Activated CD8-positive, alpha-beta memory T cell treated with anti-CD3 and anti-CD28 coated beads for 36 hours (primary cell): ENCODE measurements at regions not wholly inside any gene's neighbourhood (a gene's known extent, or its start where the extent isn't known, plus 50 kb on each side); places are given as distances from the start of the nearest gene placed in this dataset.
"Not testable (repeated sequence)": the region's sequence is repeated elsewhere in the genome, so short reads cannot be mapped to it uniquely, and the experiment has no call there.

Source experiments
- CTCF ChIA-PET: fragments of 350-600 bp; sonication (Branson Sonifier 250); formaldehyde crosslinking; loops from one replicate; lab custom pipeline; 2021; ENCODE audit warnings: antibody characterized with exemption; lab: Charles Lee
- POLR2A ChIA-PET: fragments of 350-600 bp; sonication (Branson Sonifier 250); formaldehyde crosslinking; loops from one replicate; lab custom pipeline; 2021; ENCODE audit warnings: antibody characterized with exemption; lab: Charles Lee

DNA sequence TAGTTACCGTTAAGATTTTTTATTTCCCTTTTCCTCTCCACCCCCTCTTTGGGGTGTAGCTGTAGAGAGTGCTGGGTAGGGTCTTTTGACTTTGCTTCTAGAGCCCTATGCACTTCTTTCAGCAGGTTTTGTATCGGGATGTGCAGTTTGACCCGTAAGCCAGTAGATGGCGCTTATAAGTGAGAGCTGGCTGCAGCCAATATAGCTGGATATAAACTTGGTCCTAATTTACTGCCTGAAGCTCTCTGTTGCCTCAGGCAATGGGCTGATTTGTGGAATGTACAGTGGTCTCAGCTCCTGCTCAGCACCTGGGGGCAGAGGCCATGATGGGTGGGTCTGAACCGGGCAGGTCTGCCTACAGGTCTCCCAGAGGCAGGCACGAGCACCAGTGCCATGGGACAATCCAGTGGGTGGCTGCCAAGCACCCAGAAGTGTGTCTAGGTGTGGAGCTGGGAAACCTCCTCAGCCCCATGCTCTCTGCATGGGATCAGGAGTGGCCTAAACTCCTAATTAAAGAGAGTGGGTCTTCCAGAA lies 146.5 kb downstream of the SPANXN1 start:
- POLR2A ChIA-PET, result no interaction called here

GRCh38 chrX:145394344-145394743 lies 147.0 kb downstream of the SPANXN1 start:
- POLR2A ChIA-PET, result no interaction called here
- CTCF ChIA-PET, result no interaction called here

More for the DNA sequence above, 146.5 kb downstream of the SPANXN1 start:
- CTCF ChIA-PET, result no interaction called here

- ChIA-PET CTCF (no interaction called here), POLR2A (no interaction called here)
These were observed 149.3 kb downstream of the SPANXN1 start for GRCh38 chrX:145396612-145397011.

DNA sequence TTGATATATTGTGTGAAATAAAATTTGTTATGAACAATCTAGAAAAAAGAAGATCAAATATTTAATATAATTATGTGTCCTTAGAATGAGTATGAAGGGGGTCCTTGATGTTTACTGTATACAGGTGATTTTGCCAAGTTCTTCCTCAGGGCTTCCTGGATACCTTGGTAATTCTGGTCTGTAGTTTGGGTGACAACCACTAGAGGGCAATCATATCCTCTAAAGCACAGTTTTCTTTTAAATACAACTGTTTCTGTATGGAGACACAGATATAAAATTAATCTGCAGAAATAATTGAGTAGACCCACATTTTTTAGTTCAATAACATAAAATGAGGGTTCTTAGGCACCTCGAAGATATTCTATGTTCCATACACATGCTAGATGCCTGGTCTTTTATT lies 157.7 kb downstream of the SPANXN1 start:
- ChIA-PET CTCF (no interaction called here), POLR2A (no interaction called here)

- CTCF ChIA-PET, result no interaction called here
- POLR2A ChIA-PET, result no interaction called here
These were observed 163.3 kb downstream of the SPANXN1 start for GRCh38 chrX:145410622-145411021.

DNA sequence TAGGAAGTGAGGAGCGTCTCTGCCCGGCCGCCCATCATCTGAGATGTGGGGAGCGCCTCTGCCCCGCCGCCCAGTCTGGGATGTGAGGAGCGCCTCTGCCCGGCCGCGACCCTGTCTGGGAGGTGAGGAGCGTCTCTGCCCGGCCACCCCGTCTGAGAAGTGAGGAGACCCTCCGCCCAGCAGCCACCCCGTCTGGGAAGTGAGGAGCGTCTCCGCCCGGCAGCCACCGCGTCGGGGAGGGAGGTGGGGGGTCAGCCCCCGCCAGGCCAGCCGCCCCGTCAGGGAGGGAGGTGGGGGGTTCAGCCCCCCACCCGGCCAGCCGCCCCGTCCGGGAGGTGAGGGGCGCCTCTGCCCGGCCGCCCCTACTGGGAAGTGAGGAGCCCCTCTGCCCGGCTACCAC lies 188.9 kb downstream of the SPANXN1 start:
- CTCF ChIA-PET, POLR2A ChIA-PET: not testable (repeated sequence)

DNA sequence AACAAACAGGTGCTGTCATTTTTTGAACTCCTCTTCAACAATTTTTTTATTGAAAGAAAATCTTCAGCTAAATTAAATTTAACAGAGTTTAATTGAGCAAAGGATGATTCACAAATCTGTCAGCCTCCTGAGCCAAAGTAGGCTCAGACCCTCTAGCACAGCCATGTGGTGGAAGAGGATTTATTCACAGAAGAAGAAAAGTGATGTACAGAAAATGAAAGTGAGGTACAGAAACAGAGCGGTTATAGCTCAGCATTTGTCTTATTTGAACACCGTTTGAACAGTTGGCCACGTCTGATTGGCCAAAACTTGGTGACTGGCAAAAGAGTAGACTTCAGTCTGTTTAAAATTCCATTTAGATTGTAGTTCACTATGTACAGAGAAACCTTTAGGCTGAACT lies 217.3 kb downstream of the SPANXN1 start:
- CTCF ChIA-PET, result no interaction called here
- POLR2A ChIA-PET, result no interaction called here

DNA sequence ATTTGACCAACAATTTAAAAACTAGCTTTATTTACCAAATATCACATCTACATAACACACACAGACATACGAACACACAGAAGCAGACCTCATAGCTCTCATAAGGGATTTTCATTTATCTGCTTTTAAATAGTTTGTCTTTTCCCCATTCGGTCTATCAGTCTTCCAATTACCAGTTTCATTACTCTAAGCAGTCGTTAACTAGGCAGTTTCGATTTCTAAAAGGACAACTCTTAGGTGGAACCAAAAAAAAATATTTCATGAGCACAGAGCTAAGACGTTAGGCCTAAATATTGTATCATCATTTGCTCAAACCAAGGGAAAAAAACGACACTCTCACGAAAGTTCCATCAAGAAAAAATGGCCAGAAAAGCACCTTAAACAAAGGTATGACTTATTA lies 228.4 kb downstream of the SPANXN1 start:
- CTCF ChIA-PET, result no interaction called here
- POLR2A ChIA-PET, result no interaction called here

GRCh38 chrX:145484740-145485139 lies 237.4 kb downstream of the SPANXN1 start:
- CTCF ChIA-PET, result no interaction called here
- POLR2A ChIA-PET, result no interaction called here

DNA sequence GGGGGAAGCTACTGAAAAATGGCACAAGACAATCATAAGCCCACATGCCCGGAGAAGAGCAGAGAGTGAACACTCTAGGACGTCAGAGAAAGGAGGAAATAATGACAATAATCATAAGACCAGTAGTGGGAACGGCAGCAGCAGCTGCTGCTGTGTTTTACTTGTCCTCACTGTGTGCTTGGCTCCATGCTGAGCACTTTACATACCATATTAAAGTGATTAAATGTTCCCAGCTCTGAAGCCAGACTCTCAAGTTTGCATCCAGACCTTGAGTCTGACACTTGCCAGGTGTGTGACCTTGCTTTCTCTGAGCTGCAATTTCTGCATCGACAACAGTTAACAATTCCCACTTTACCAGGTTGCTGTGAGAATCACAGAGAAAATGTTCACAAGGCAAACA lies 255.4 kb downstream of the SPANXN1 start:
- CTCF ChIA-PET, result no interaction called here
- POLR2A ChIA-PET, result no interaction called here

- POLR2A ChIA-PET, result no interaction called here
- CTCF ChIA-PET, result interaction anchor here (0.5 kb wide), 1 partner anchor 64 kb away, joined by 3 read pairs; no protein-coding TSS in a partner anchor
These were observed 258.9 kb downstream of the SPANXN1 start for GRCh38 chrX:145506214-145506613.

GRCh38 chrX:145524931-145525330 lies 277.6 kb downstream of the SPANXN1 start:
- ChIA-PET CTCF (no interaction called here), POLR2A (no interaction called here)

DNA sequence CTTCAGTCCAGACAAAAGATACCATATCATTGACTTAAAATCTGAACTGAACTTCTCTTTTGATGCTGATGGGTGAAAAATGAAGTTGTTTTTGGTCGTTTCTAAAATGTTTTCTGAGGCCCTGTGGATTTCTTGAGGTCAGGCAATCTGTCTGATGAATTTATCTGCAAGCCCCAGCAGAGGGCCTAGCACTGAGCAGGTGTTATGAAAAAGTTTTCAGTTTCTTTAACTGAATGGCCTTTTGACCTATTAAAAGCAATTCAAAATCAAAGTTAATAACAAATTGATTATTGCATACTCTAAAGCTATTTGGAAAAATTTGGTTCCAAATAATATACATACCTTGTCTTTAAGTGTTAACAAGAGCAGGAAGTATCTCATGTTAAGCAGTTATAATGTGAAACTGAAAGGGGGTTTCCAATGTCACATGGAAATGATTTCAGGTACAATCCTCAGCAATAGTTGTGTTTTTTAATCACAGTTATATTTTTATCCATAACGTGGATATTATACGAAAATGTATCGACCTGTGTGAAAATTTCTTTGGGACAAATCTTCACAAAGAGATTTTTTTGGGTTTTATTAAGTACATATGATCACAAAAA lies 285.0 kb downstream of the SPANXN1 start:
- POLR2A ChIA-PET, result no interaction called here

GRCh38 chrX:145533534-145533933 lies 284.1 kb upstream of the SLITRK2 start:
- ChIA-PET CTCF (no interaction called here), POLR2A (no interaction called here)

More for the DNA sequence above, 285.0 kb downstream of the SPANXN1 start:
- CTCF ChIA-PET, result no interaction called here

GRCh38 chrX:145549496-145549895 lies 268.1 kb upstream of the SLITRK2 start:
- ChIA-PET CTCF (no interaction called here), POLR2A (no interaction called here)

DNA sequence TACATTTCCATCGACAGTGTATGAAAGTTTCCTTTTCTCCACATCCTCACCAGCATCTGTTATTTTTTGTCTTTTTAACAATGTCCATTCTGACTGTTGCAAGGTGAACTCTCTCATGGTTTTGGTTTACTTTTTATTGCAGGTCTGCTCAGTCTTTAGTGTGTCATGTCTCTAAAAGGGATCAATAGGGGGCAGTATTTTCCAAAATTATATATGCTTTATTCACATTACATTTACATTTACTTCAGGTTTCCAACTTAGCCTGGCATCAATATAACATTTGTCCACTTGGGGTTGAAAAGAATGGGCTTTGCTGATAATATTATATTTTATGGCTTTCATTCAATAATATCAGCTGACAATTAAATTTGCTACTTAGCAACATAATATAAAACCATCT lies 265.0 kb upstream of the SLITRK2 start:
- CTCF ChIA-PET, result no interaction called here

DNA sequence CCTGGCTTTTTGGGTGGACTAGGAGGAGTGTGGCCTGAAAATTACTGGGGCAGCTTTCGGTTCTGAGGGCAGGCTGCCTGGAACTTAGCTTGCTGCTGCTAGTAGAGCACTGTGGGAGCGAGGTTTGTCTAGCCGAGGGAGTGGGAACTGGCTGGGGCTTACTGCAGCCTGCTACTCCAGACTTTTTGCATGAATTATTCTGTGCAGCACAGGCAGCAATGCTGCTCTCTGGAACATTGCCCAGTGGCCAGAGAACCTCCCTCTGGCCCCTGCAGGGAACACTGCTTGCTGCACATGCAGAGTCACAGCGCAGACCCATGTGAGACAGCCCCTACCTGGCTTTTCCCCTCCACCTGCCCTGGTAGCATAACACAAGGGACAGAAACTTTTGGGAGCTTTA lies 263.9 kb upstream of the SLITRK2 start:
- ChIA-PET POLR2A (no interaction called here), CTCF (no interaction called here)

More for the DNA sequence above, 265.0 kb upstream of the SLITRK2 start:
- POLR2A ChIA-PET, result no interaction called here

DNA sequence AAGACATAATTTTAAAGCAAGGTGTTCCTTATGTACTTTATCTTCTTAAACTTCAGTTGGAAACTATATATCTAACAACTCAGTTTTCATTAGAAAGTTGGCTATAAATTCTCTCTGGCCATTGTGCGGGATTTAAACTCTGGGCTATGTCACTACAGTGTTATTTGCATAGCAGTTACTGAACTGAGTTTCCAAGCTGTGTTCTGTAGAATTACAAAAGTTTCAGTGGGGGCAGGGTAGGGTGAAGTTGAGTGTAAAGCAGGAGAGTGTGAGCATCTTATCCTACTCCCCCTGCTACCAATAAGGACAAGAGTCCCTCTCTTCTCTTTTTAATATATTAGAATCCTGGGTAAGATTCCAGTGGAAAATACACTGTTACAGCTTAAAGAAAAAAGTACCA lies 254.5 kb upstream of the SLITRK2 start:
- POLR2A ChIA-PET, result no interaction called here

GRCh38 chrX:145609951-145610511 lies 207.6 kb upstream of the SLITRK2 start:
- POLR2A ChIA-PET, result no interaction called here
- CTCF ChIA-PET, result no interaction called here

More for the DNA sequence above, 254.5 kb upstream of the SLITRK2 start:
- CTCF ChIA-PET, result no interaction called here

DNA sequence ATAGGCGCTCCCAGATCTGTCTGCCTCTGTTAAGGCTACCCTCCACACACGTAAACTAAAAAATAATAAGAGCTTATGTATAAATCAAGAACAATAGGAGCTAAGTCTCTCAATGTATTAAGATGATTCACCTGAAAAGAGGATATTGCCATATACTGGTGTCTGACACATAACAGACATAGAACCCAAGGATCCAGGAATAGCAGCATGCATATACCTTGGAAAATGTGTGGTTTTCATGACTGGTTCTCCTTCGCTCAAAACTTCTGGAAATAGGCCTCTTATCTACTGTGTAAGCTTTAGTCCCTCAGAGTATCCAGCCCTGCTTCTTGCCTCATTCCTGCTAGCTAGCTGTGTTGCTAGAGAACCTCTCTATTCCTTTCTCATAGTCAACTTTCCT lies 203.7 kb upstream of the SLITRK2 start:
- ChIA-PET POLR2A (no interaction called here), CTCF (no interaction called here)

GRCh38 chrX:145620666-145621065 lies 197.0 kb upstream of the SLITRK2 start:
- ChIA-PET POLR2A (no interaction called here), CTCF (no interaction called here)
